Lung (tissue), 11 donors: ENCODE measurements at regions not wholly inside any gene's neighbourhood (a gene's known extent, or its start where the extent isn't known, plus 50 kb on each side); places are given as distances from the start of the nearest gene placed in this dataset.

Source experiments
- ATAC-seq: fragments of 200-7000 bp; cut with Tn5 transposase; one replicate; pipeline ENCODE4 v1.9.1; 2020; ENCODE audit warnings: moderate number of reproducible peaks; ENCODE audit not compliant: insufficient read depth, low FRiP score
- DNase-seq, 3 donors: peaks; one replicate each; pipeline ENCODE4 v3.0.0-alpha.2; 2013 to 2017
- H3K27ac ChIP-seq, 2 donors: one replicate each; pipeline ENCODE4 v1.5.1; 2013; ENCODE audit warnings: mild to moderate bottlenecking in 2 of 2, moderate library complexity in 2 of 2, control low read depth in 1 of 2, inconsistent platforms in 1 of 2, low read depth in 1 of 2, low read length in 1 of 2
- H3K27me3 ChIP-seq, 3 donors: one replicate each; pipeline ENCODE4 v1.5.1; 2013; ENCODE audit warnings: low read length in 2 of 3; ENCODE audit not compliant: control insufficient read depth in 3 of 3, insufficient read depth in 3 of 3
- H3K36me3 ChIP-seq, 4 donors: one replicate each; pipeline ENCODE4 v1.5.1; 2013; ENCODE audit warnings: low read length in 4 of 4, mild to moderate bottlenecking in 1 of 4, moderate library complexity in 1 of 4; ENCODE audit not compliant: control insufficient read depth in 4 of 4, insufficient read depth in 4 of 4
- H3K4me1 ChIP-seq, 5 donors: one replicate each; pipeline ENCODE4 v1.5.1; 2013; ENCODE audit warnings: low read length in 5 of 5, mild to moderate bottlenecking in 2 of 5, moderate library complexity in 1 of 5; ENCODE audit not compliant: control insufficient read depth in 5 of 5, insufficient read depth in 5 of 5
- H3K4me3 ChIP-seq: one replicate; pipeline ENCODE4 v1.5.1; 2013; ENCODE audit warnings: mild to moderate bottlenecking, control low read depth, moderate library complexity
- H3K9ac ChIP-seq, 2 donors: one replicate each; pipeline ENCODE4 v1.5.1; 2013; ENCODE audit warnings: low read length in 2 of 2, control low read depth in 1 of 2; ENCODE audit not compliant: insufficient read depth in 1 of 2
- H3K9me3 ChIP-seq, 4 donors: one replicate each; pipeline ENCODE4 v1.5.1; 2013; ENCODE audit warnings: low read length in 3 of 4, mild to moderate bottlenecking in 1 of 4, moderate library complexity in 1 of 4; ENCODE audit not compliant: control insufficient read depth in 4 of 4, insufficient read depth in 3 of 4
- CTCF ChIP-seq: IDR thresholded peaks from 2 replicates; pipeline ENCODE4 v1.5.1; 2012; ENCODE audit warnings: mild to moderate bottlenecking; ENCODE audit errors: control extremely low read depth, extremely low read depth
- WGBS, 2 donors: extraction: QIAGEN DNeasy Blood & Tissue Kit; methylation state at CpG; one replicate each; pipeline ENCODE4 v1.1.7; 2013; 5-methylcytosine and 5-hydroxymethylcytosine counted together
- donor health status: control.
- donor health status: control.
- donor health status: Bipolar disorder and iron deficiency.
- donor health status: healthy.
- donor health status: DM: yes; HTN: yes; CAD: no.

- H3K36me3 ChIP-seq, result no peaks in the 10 kb centered on the region
- 20 to 44% methylated on average over 1 of the region's 1 CpG for WGBS, 2 donors
- no peak overlapping the region for H3K27ac ChIP-seq
- ATAC-seq (no peak), DNase-seq (no peak)
- TF ChIP-seq CTCF, result no peak
- H3K9me3 ChIP-seq, result no peaks in the 10 kb centered on the region
- no peak overlapping the region for H3K4me3 ChIP-seq
- no peaks in the 10 kb centered on the region for H3K27me3 ChIP-seq
- no peak overlapping the region for H3K9ac ChIP-seq
- H3K4me1 ChIP-seq, result no peaks in the 10 kb centered on the region
Measured at GRCh38 chr6:121759370-121759769, 323.9 kb downstream of the GJA1 start.

DNA sequence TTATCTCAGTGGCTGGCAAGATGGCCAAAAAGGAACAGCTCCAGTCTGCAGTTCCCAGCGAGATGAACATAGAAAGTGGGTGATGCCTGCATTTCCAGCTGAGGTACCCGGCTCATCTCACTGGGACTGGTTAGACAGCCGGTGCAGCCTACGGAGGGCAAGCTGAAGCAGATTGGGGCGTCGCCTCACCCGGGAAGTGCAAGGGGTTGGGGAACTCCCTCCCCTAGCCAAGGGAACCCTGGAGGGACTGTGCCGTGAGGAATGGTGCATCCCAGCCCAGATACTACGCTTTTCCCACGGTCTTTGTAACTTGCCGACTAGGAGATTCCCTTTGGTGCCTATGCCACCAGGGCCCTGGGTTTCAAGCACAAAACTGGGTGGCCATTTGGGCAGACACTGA, 324.7 kb downstream of the GJA1 start:
- Histone ChIP-seq H3K27ac (no peak overlapping the region), H3K36me3 (no peaks in the 10 kb centered on the region), H3K27me3 (no peaks in the 10 kb centered on the region), H3K4me1 (no peaks in the 10 kb centered on the region), H3K9me3 (no peaks in the 10 kb centered on the region), H3K4me3 (no peak overlapping the region), H3K9ac (no peak overlapping the region)
- 87 to 94% methylated on average over 11 of the region's 11 CpGs for WGBS, 2 donors
- DNase-seq, result no peak
- no peak for ATAC-seq
- no peak for TF ChIP-seq CTCF

DNA sequence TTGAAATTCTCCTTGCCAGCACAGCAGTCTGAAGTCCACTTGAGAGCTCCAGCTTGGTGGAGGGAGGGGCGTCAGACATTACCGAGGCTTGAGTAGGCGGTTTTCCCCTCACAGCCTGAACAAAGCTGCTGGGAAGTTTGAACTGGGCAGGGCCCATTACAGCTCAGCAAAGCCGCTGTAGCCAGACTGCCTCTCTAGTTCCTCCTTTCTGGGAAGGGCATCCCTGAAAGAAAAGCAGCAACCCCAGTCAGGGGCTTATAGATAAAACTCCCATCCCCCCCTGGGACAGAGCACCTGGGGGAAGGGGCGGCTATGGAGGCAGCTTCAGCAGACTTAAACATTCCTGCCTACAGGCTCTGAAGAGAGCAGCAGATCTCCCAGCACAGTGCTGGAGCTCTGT, 325.3 kb downstream of the GJA1 start:
- Histone ChIP-seq H3K27ac (no peak overlapping the region), H3K9me3 (no peaks in the 10 kb centered on the region), H3K4me1 (no peaks in the 10 kb centered on the region), H3K4me3 (no peak overlapping the region), H3K36me3 (no peaks in the 10 kb centered on the region), H3K9ac (no peak overlapping the region), H3K27me3 (no peaks in the 10 kb centered on the region)
- no peak for DNase-seq
- 79 to 87% methylated on average over 5 of the region's 5 CpGs for WGBS, 2 donors
- no peak for TF ChIP-seq CTCF
- ATAC-seq, result no peak

DNA sequence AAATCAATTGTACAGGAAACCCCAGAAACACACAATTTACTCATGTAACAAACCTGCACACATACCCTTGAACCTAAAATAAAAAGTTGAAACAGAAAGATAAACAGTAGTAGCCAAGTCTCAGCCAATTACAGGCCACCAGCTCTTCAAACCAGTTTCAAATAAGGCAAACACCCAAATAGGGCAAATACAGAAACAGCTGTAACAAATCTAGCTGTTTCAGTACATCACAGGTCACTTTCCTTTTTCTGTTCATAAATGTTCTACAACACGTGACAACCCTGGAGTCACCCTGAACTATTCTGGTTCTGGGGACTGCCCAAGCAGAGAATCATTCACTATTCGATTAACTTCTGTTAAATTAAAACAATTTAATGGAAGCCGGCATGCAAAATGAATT, 329.0 kb downstream of the GJA1 start:
- Histone ChIP-seq H3K4me3 (no peak overlapping the region), H3K36me3 (no peaks in the 10 kb centered on the region), H3K9ac (no peak overlapping the region), H3K27me3 (no peaks in the 10 kb centered on the region), H3K27ac (no peak overlapping the region), H3K4me1 (no peaks in the 10 kb centered on the region), H3K9me3 (no peaks in the 10 kb centered on the region)
- no peak for ATAC-seq
- 83 to 88% methylated on average over 3 of the region's 3 CpGs for WGBS, 2 donors
- no peak for TF ChIP-seq CTCF
- DNase-seq, result no peak
